ENCODE measurements at regions not wholly inside any gene's neighbourhood (a gene's known extent, or its start where the extent isn't known, plus 50 kb on each side); places are given as distances from the start of the nearest gene placed in this dataset.

DNA sequence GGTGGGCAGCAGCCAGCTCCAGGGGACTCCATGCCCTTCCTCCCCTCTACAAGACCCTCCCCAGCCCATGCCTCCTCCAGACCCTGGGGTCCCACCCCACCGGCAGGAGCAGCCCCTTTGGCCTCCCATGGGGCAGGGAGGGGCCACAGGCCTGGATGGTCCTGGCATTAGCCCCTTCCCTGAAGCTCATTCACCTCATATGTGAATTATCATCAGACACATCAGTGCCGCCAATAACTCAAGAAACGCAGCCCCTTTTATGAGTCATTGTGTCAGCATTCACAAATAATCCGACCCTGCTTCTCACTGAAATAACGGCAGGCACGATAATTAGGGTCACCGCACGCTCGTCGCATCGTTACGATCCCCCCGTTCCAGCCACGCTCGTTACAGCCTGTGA, 124.2 kb downstream of the BRD1 start:
- TF ChIP-seq EZH2 (IDR thresholded peaks at IDR 0.05): no peak
- TF ChIP-seq POLR2AphosphoS5 (IDR thresholded peaks at IDR 0.05; ENCODE audit: borderline replicate concordance, low read depth, low read length): no peak
